Fibroblast of lung (primary cell): ENCODE measurements at regions not wholly inside any gene's neighbourhood (a gene's known extent, or its start where the extent isn't known, plus 50 kb on each side); places are given as distances from the start of the nearest gene placed in this dataset.
"Not testable (repeated sequence)": the region's sequence is repeated elsewhere in the genome, so short reads cannot be mapped to it uniquely, and the experiment has no call there.

Experiments used
- CTCF ChIP-seq, 2 donors: IDR thresholded peaks in 1 of 2; conservative IDR thresholded peaks in 1 of 2; 1 replicate in 1 of 2; 2 replicates in 1 of 2; pipeline ENCODE4 v1.5.1; 2011 to 2012; ENCODE audit warnings: low read length in 2 of 2, control low read depth in 1 of 2, inconsistent platforms in 1 of 2, low read depth in 1 of 2, mild to moderate bottlenecking in 1 of 2
- EZH2 ChIP-seq: IDR thresholded peaks from 2 replicates; pipeline ENCODE4 v1.5.1; 2012; ENCODE audit warnings: low read length, control low read depth, mild to moderate bottlenecking; ENCODE audit errors: missing control alignments

GRCh38 chr1:849873-850272, 73.8 kb upstream of the SAMD11 start:
- TF ChIP-seq CTCF (conservative IDR thresholded peaks at IDR 0.05 in 1 of 2, IDR thresholded peaks at IDR 0.05 in 1 of 2; ENCODE audit: low read depth in 1 of 2, low read length in 2 of 2); EZH2: not testable (repeated sequence)
